Activated B cell treated with CpG ODN at 0.5 μM for 24 hours (primary cell): ENCODE measurements at regions not wholly inside any gene's neighbourhood (a gene's known extent, or its start where the extent isn't known, plus 50 kb on each side); places are given as distances from the start of the nearest gene placed in this dataset.
"Not testable (repeated sequence)": the region's sequence is repeated elsewhere in the genome, so short reads cannot be mapped to it uniquely, and the experiment has no call there.

Experiments used
- ATAC-seq: fragments of 200-7000 bp; cut with Tn5 transposase; one replicate; pipeline ENCODE4 v1.10.0; 2021; ENCODE audit warnings: low read depth, mild to moderate bottlenecking, moderate library complexity
- CTCF ChIA-PET: fragments of 350-600 bp; sonication (Branson Sonifier 250); formaldehyde crosslinking; loops from one replicate; lab custom pipeline; 2021; ENCODE audit warnings: antibody characterized with exemption; lab: Charles Lee
- POLR2A ChIA-PET: fragments of 350-600 bp; sonication (Branson Sonifier 250); formaldehyde crosslinking; loops from one replicate; lab custom pipeline; 2021; ENCODE audit warnings: antibody characterized with exemption; lab: Charles Lee
- DNase-seq: peaks from one replicate; pipeline ENCODE4 v3.0.0; 2022
- H3K27ac Mint-ChIP-seq: one replicate; pipeline ENCODE4 v1.8.0; 2020; ENCODE audit warnings: mixed read lengths
- H3K27me3 Mint-ChIP-seq: one replicate; pipeline ENCODE4 v1.8.0; 2021; ENCODE audit warnings: mixed read lengths
- H3K36me3 Mint-ChIP-seq: one replicate; pipeline ENCODE4 v1.8.0; 2021; ENCODE audit warnings: low read depth, mixed read lengths
- H3K4me1 Mint-ChIP-seq: one replicate; pipeline ENCODE4 v1.8.0; 2021; ENCODE audit warnings: mixed read lengths
- H3K4me3 Mint-ChIP-seq: one replicate; pipeline ENCODE4 v1.8.0; 2020; ENCODE audit warnings: mild to moderate bottlenecking, mixed read lengths
- H3K9me3 Mint-ChIP-seq: one replicate; pipeline ENCODE4 v1.8.0; 2020; ENCODE audit warnings: mixed read lengths
- CTCF ChIP-seq: fragments of 200-600 bp; IDR thresholded peaks from one replicate; pipeline ENCODE4 v1.8.0; 2022; ENCODE audit warnings: antibody characterized with exemption, mild to moderate bottlenecking
- intact Hi-C: fragments of 100-400 bp; cut with micrococcal nuclease; formaldehyde crosslinking; loops from one replicate; pipeline ENCODE4 v1.15.1; 2024

GRCh38 chr20:40968816-40969562 is 59.6 kb upstream of the TOP1 start:
- TF ChIP-seq CTCF: peak; percentile 81
- not testable (repeated sequence) for H3K9me3 Mint-ChIP-seq, H3K27me3 Mint-ChIP-seq, H3K36me3 Mint-ChIP-seq
- Mint-ChIP-seq H3K4me1 (peaks cover 14% of the 10 kb centered on the region), H3K4me3 (peak overlapping the region; percentile 84), H3K27ac (peak overlapping the region; percentile 36)
- ChIA-PET CTCF (interaction anchor here (0.6 to 3.9 kb wide), 28 partner anchors 12 to 442 kb away, joined by 3 to 94 read pairs (median 4); partner anchors contain the start of gene LPIN3), POLR2A (interaction anchor here (1.5 kb wide), 1 partner anchor 23 kb away, joined by 5 read pairs; no protein-coding TSS in a partner anchor)
- DNase-seq (peak; percentile 83), ATAC-seq (peak; percentile 90)
- intact Hi-C loops: loop anchor here (1.0 to 2.0 kb wide), 9 partner anchors 22 to 371 kb away; partner anchors contain the start of genes LPIN3 and TOP1

- H3K27ac Mint-ChIP-seq: no peak overlapping the region
- H3K36me3 Mint-ChIP-seq: no peaks in the 10 kb centered on the region
- peaks cover 2% of the 10 kb centered on the region for H3K27me3 Mint-ChIP-seq
- ATAC-seq: no peak
- no peak overlapping the region for H3K4me3 Mint-ChIP-seq
- no peak for TF ChIP-seq CTCF
- peaks cover 14% of the 10 kb centered on the region for H3K4me1 Mint-ChIP-seq
- POLR2A ChIA-PET: no interaction called here
- intact Hi-C loops: no loop called here
- no peaks in the 10 kb centered on the region for H3K9me3 Mint-ChIP-seq
- CTCF ChIA-PET: interaction anchor here (1.4 to 3.9 kb wide), 4 partner anchors 18 to 125 kb away, joined by 4 to 94 read pairs (median 28); no protein-coding TSS in a partner anchor
- DNase-seq: no peak
These were observed 58.4 kb upstream of the TOP1 start for GRCh38 chr20:40970218-40970617.

GRCh38 chr20:40977218-40977617 is 51.4 kb upstream of the TOP1 start:
- Mint-ChIP-seq H3K27ac (no peak overlapping the region), H3K9me3 (peaks cover 20% of the 10 kb centered on the region), H3K4me3 (no peak overlapping the region), H3K4me1 (no peaks in the 10 kb centered on the region), H3K27me3 (peaks cover 11% of the 10 kb centered on the region), H3K36me3 (peaks cover 2% of the 10 kb centered on the region)
- DNase-seq: no peak
- no peak for TF ChIP-seq CTCF
- intact Hi-C loops: no loop called here
- POLR2A ChIA-PET: no interaction called here
- CTCF ChIA-PET: no interaction called here
- ATAC-seq: no peak

GRCh38 chr20:40978761-40979160 is 49.9 kb upstream of the TOP1 start:
- ATAC-seq: no peak
- POLR2A ChIA-PET: no interaction called here
- TF ChIP-seq CTCF: no peak
- Mint-ChIP-seq H3K27me3 (peaks cover 11% of the 10 kb centered on the region), H3K9me3 (peaks cover 20% of the 10 kb centered on the region), H3K4me1 (peaks cover 3% of the 10 kb centered on the region), H3K4me3 (no peak overlapping the region), H3K36me3 (peaks cover 2% of the 10 kb centered on the region), H3K27ac (no peak overlapping the region)
- CTCF ChIA-PET: interaction anchor here (0.8 kb wide), 1 partner anchor 12 kb away, joined by 3 read pairs; no protein-coding TSS in a partner anchor
- intact Hi-C loops: no loop called here
- DNase-seq: no peak
